ENCODE measurements at regions not wholly inside any gene's neighbourhood (a gene's known extent, or its start where the extent isn't known, plus 50 kb on each side); places are given as distances from the start of the nearest gene placed in this dataset.

DNA sequence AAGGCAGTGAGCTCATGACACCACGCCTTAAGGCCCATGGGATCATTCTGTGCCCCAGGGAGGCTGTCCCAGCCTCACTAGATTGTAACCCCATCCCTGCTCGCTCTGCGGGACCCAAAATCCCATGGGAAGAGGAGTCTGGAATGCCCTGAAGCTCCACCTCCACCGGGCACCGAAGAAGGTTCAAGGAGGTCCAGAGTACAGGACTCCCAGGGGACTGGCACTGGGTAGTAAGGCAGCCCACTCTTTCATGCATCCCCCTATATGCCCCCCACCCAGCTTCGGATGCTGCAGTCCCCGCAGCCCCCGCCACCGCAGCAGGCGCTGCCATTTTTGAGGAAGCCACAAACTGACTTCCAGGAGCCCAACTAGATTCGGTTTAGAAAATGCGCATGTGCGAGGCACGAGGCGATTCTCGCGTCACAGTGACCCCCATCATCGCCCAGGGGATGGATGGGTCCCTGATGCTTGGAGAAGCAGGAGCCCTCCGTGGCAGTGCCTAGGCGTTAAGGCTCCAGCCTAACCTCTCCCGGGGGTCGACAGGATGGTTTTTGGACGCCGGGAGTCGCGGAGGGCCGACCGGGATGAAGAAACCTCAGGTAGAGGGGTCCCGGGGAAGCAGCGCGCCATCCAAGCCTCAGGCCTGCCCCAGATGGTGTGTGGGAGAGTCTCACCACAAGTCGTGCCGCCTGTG, 1681.0 kb downstream of the TP53TG3F start:
- Histone ChIP-seq H3K36me3 (ENCODE audit: insufficient read depth, low read length) (no peaks in the 10 kb centered on the region), H3K9me2 (ENCODE audit: low read depth, low read length) (no peaks in the 10 kb centered on the region), H3K27ac (ENCODE audit: low read depth, low read length, poor library complexity, severe bottlenecking) (no peak overlapping the region), H3K9me3 (ENCODE audit: low read length) (no peaks in the 10 kb centered on the region), H3K79me2 (ENCODE audit: insufficient read depth, low read length) (no peaks in the 10 kb centered on the region), H2AFZ (ENCODE audit: low read length) (no peak overlapping the region), H3K4me3 (ENCODE audit: low read depth, low read length, poor library complexity, severe bottlenecking) (no peak overlapping the region), H3K4me1 (ENCODE audit: insufficient read depth, low read length, severe bottlenecking) (no peaks in the 10 kb centered on the region), H3F3A (ENCODE audit: insufficient read depth, low read length) (no peaks in the 10 kb centered on the region), H4K20me1 (ENCODE audit: insufficient read depth, low read length) (no peaks in the 10 kb centered on the region), H3K27me3 (ENCODE audit: insufficient read depth, low read length) (no peaks in the 10 kb centered on the region), H3K4me2 (ENCODE audit: low read length) (no peak overlapping the region), H3K9ac (ENCODE audit: low read length) (no peak overlapping the region)
- TF ChIP-seq, protein P1, sequence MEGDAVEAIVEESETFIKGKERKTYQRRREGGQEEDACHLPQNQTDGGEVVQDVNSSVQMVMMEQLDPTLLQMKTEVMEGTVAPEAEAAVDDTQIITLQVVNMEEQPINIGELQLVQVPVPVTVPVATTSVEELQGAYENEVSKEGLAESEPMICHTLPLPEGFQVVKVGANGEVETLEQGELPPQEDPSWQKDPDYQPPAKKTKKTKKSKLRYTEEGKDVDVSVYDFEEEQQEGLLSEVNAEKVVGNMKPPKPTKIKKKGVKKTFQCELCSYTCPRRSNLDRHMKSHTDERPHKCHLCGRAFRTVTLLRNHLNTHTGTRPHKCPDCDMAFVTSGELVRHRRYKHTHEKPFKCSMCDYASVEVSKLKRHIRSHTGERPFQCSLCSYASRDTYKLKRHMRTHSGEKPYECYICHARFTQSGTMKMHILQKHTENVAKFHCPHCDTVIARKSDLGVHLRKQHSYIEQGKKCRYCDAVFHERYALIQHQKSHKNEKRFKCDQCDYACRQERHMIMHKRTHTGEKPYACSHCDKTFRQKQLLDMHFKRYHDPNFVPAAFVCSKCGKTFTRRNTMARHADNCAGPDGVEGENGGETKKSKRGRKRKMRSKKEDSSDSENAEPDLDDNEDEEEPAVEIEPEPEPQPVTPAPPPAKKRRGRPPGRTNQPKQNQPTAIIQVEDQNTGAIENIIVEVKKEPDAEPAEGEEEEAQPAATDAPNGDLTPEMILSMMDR (IDR thresholded peaks at IDR 0.05; ENCODE audit: low read length) = no peak
- no peak for TF ChIP-seq EZH2 (IDR thresholded peaks at IDR 0.05; ENCODE audit: borderline replicate concordance, low read length)

DNA sequence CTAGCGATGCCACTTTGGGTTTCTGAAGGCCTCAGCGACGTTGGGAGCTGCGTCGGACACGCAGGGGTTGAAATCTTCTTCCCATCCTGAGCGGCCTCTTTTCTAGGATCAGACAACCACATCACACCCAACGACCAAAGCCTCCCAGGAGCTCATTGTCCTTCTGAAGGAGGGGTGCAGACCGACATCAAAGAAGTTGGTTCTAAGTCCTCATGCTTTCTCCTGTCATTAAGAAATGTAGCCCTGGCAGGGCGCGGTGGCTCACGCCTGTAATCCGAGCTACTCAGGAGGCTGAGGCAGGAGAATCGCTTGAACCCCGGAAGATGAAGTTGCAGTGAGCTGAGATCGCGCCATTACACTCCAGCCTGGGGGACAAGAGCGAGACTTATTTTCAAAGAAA, 1681.9 kb downstream of the TP53TG3F start:
- Histone ChIP-seq H3K9me2 (ENCODE audit: low read depth, low read length) (no peaks in the 10 kb centered on the region), H3K36me3 (ENCODE audit: insufficient read depth, low read length) (no peaks in the 10 kb centered on the region), H3F3A (ENCODE audit: insufficient read depth, low read length) (no peaks in the 10 kb centered on the region), H3K27ac (ENCODE audit: low read depth, low read length, poor library complexity, severe bottlenecking) (no peak overlapping the region), H4K20me1 (ENCODE audit: insufficient read depth, low read length) (no peaks in the 10 kb centered on the region), H3K4me2 (ENCODE audit: low read length) (no peak overlapping the region), H3K27me3 (ENCODE audit: insufficient read depth, low read length) (no peaks in the 10 kb centered on the region), H3K9ac (ENCODE audit: low read length) (no peak overlapping the region), H3K79me2 (ENCODE audit: insufficient read depth, low read length) (no peaks in the 10 kb centered on the region), H3K4me3 (ENCODE audit: low read depth, low read length, poor library complexity, severe bottlenecking) (no peak overlapping the region), H3K4me1 (ENCODE audit: insufficient read depth, low read length, severe bottlenecking) (no peaks in the 10 kb centered on the region), H2AFZ (ENCODE audit: low read length) (no peak overlapping the region), H3K9me3 (ENCODE audit: low read length) (no peaks in the 10 kb centered on the region)
- no peak for TF ChIP-seq EZH2 (IDR thresholded peaks at IDR 0.05; ENCODE audit: borderline replicate concordance, low read length)
- TF ChIP-seq, protein P1 (IDR thresholded peaks at IDR 0.05; ENCODE audit: low read length) = no peak

- H3F3A ChIP-seq (ENCODE audit: insufficient read depth, low read length) = no peaks in the 10 kb centered on the region
- no peaks in the 10 kb centered on the region for H3K27me3 ChIP-seq (ENCODE audit: insufficient read depth, low read length)
- H3K9me2 ChIP-seq (ENCODE audit: low read depth, low read length) = no peaks in the 10 kb centered on the region
- H3K4me2 ChIP-seq (ENCODE audit: low read length) = no peak overlapping the region
- H4K20me1 ChIP-seq (ENCODE audit: insufficient read depth, low read length) = no peaks in the 10 kb centered on the region
- H3K9ac ChIP-seq (ENCODE audit: low read length) = no peak overlapping the region
- TF ChIP-seq, protein P1 (IDR thresholded peaks at IDR 0.05; ENCODE audit: low read length) = no peak
- TF ChIP-seq EZH2 (IDR thresholded peaks at IDR 0.05; ENCODE audit: borderline replicate concordance, low read length) = no peak
- no peak overlapping the region for H3K27ac ChIP-seq (ENCODE audit: low read depth, low read length, poor library complexity, severe bottlenecking)
- no peaks in the 10 kb centered on the region for H3K9me3 ChIP-seq (ENCODE audit: low read length)
- H3K4me1 ChIP-seq (ENCODE audit: insufficient read depth, low read length, severe bottlenecking) = no peaks in the 10 kb centered on the region
- no peaks in the 10 kb centered on the region for H3K79me2 ChIP-seq (ENCODE audit: insufficient read depth, low read length)
- H2AFZ ChIP-seq (ENCODE audit: low read length) = no peak overlapping the region
- no peak overlapping the region for H3K4me3 ChIP-seq (ENCODE audit: low read depth, low read length, poor library complexity, severe bottlenecking)
- no peaks in the 10 kb centered on the region for H3K36me3 ChIP-seq (ENCODE audit: insufficient read depth, low read length)
Measured at GRCh38 chr16:35142147-35142808, 1682.9 kb downstream of the TP53TG3F start.

Measured in OCI-LY1 (cell line).